Islet precursor cell (in vitro differentiated cells): ENCODE measurements at regions not wholly inside any gene's neighbourhood (a gene's known extent, or its start where the extent isn't known, plus 50 kb on each side); places are given as distances from the start of the nearest gene placed in this dataset.
"Not testable (repeated sequence)": the region's sequence is repeated elsewhere in the genome, so short reads cannot be mapped to it uniquely, and the experiment has no call there.

Source experiments
- DNase-seq: peaks from one replicate; pipeline ENCODE4 v3.0.0-alpha.2; 2018

DNA sequence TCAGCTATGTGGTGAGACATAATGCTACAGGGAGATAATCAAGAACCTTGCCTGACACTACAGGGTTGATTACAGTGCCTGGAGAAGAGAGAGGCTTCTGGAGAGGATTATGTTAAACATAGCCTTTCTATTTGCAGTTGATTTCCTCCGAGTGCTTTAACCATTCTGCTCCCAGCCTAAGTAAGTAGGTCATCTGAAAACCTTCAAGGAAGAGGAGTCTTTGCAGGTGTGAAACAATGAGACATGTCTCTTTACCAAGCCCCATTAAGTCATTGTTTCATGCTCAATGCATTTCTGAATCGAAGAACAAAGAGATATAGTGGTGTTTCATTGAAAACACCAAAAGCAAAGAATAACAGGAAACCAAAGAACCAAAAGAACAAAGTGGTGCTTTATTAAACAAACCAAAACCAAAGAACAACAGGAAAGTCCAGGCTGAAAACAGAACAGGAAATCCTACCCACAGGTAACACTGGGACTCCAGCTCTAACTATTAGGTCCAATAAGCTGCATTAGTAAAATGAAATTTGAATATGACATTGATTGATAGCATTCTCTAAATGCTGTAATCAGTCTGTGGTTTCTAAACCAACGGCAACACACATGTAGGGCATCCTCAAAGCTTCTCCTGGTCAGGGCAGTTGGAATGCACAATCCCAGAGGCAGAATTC is 113.3 kb upstream of the SPATA31D4 start:
- DNase-seq, result no peak

DNA sequence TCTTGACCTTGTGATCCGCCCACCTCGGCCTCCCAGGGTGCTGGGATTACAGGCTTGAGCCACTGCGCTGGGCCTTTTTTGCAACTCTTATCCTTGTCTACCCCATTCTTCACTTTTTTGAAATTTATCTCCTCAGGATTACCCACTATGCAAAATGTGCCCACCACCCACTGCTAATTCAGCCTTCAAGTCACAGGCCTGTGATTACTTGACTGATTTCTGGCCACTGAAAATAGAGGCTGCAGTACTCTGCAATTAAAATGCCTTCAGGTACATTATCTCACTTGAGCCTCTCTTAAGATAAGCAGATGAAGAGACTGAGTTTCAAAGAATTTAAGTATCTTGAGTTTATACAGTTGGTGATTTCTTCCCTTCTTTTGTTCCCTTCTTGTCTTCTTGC is 112.4 kb upstream of the SPATA31D4 start:
- no peak for DNase-seq

DNA sequence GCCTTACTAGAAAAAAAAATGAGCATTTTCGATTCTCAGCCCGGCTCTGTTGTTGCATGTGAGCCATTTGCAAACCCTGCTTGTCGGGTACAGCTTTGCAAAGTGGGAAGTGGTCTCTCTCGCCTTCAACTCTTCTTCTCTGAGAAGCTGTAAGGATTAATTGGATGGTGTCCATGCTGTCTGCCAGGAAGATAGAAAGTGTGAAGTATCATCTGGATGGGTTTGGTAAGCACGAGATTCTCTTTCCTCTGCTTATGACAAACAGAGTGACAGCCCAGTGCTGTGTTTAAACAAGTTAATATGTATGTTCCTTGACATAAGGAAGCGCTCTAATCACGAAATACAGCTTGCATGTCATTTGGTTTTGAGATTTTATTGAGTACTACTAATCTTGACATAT is 109.1 kb upstream of the SPATA31D4 start:
- no peak for DNase-seq

DNA sequence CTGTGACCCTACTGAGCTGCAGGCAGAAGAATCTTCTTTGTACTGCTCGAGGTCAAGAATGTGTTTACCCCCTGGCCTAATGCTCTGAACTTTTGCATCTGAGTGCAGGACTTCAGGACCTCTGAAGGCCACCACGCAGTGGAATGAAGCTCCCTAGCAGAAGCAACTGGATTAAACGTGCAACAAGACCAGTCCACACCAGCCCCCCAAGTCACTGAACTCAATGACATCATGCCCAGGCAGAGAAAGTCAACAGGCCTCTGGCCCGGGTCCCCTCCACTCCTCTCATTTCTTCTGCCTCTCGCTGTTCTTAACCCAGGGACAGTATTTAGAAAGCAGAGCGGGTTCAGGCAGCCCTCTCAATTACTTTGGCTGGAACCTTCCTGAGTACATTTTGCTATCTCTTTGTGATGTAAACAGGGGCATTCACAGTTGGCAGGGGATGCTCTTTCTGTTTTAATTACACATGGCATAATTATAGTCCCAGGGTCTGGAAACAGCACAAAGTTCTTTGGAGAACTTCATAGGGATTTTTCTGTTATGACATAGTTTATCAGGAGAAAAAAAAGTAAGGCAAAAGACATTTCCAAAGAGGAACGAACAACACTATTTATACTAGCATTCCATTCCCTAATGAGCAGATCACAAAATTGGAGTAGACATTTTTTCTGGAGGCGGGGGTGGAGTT is 108.2 kb upstream of the SPATA31D4 start:
- DNase-seq, result no peak

GRCh38 chr9:81822301-81822865 is 105.8 kb upstream of the SPATA31D4 start:
- DNase-seq, result no peak

DNA sequence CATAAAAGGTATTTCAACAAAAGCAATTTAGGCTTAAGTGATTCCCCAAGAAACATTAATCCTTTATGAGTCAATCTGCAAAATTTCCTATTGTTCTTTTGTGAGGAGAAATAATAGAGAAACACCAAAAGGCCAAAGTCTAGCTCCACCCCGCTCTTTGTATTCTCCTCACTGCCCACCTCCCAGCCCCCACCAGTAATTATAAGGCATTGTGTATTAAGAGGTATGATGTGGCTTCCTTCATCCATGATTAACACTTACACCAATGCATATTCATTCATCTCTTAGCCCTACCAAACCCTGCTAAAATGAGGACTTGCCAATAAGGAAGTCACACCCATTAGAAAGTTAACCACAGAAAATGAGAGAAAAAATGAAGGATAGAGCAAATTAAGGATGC is 105.3 kb upstream of the SPATA31D4 start:
- DNase-seq, result no peak

DNA sequence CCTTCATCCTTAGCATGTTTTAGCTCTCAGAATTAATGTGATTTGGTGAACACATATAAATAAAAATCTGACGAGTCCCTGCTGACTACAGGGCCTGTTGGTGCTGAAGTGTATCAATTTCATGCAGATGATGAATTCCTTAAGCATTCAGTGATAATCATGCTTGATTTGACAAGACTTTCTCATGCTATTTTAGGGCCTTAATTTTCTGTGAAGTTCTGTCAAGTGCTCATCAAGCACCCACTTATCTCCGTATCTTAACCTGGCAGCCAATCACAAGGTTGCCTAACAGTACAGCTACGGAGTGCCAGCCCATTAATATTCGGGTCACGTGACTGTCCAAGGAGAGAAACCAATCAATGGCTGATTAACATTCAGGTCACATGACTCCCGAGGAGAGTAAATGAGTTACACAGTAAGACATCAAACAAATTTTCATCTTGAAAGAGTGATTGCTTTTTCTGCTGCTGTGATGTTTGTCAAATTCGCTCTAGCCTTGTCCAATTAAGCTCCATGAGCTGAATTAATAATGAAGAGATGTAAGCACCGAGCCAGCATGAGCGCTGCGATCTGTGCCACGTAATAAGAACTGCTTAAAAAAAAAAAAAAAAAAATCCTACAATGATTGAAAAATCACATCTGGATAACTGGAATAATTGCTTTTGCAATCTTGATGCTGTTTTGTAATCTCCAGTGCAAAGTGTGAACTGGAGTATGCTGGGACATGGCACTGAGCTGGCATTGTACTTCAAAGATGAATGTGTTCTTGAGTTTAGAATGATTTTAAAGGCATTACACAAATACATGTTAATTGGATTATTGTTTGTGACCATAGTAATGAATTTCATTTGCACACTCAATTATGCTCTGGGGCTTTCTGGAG is 104.3 kb upstream of the SPATA31D4 start:
- no peak for DNase-seq

GRCh38 chr9:81824802-81825730 is 103.2 kb upstream of the SPATA31D4 start:
- DNase-seq, result no peak

DNA sequence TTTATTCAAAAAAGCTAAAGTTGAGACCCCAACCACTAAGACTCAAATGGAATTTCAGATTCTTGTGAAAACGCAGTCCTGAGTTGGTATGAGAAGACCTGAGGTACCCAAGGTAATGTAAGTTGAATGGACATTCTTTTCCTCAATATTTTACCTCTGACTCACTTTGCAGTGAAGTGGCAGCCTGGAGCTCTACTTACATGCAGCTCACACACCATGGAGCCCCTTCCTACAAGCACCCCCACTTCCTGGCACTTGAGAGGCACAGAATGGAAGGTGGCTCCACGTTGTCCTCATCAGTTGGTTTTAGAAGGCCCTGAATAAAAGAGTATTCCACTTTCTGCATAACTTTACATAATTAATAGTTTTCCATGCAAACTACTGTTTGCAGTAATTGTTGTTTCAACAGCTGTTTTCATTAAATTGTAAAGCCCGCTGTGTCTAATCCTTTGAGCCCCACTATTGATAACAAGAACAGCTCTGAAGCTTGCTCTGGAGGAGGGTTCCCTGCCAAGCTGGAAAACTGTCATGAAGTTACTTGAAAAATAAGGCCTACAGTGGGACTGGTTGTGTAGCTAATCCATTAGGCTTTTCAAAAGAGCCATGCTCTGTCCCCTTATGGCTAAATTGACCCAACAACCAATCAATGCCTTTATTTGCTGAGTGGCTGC is 102.2 kb upstream of the SPATA31D4 start:
- DNase-seq, result peak; percentile 71

DNA sequence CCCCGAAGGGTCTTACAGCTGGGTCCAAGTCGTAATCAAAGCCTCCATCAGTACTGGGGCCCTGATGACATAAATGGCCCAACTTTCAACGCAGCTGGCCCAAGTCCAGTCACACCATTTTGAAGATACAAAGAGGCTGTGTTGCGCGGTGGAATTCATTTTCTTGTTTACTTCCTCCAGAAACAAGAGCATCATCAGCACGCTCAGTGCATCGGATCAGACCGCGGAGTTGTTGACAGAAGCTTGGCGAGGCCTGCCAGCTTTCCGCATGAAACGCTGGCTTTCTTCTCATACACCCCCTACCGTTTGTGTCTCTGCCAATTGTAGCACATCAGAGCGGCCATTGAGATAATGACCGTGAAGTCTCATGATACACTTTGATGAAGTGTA is 101.7 kb upstream of the SPATA31D4 start:
- no peak for DNase-seq

DNA sequence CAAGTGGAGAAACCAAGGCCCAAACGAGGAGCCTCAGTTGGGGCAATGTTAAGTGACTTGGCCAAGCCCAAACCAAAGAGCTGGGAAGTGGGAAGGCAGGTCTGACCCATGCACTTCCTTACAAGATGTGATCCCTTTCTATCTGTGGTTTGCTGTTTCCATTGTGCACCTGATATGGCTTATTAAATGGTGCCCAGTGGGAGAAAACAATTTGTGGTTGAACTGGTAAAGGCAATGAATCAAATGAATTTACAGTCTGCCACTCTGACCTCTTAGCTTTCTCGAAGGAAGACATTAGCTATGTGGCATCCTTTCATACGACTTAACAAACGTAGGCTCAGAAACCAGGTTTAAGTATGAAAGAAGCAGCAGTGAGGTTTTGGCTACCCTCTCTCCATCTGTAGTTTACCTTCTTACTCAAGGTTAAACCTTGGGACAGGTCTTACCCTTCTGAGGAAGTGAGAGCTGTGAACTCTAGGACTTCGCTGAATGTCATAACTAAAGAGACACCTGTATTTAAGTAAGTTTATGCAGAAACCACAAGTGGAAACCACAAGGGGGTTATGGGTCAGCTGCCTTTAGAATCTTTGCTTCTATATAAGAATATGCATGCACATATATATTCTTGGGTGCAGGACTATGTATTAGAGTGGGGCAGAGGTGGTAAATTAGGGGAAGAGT is 100.5 kb upstream of the SPATA31D4 start:
- no peak for DNase-seq

GRCh38 chr9:81829195-81829882 is 98.9 kb upstream of the SPATA31D4 start:
- no peak for DNase-seq

GRCh38 chr9:81830431-81830830 is 97.8 kb upstream of the SPATA31D4 start:
- DNase-seq, result not testable (repeated sequence)

- DNase-seq, result no peak
These were observed 95.5 kb upstream of the SPATA31D4 start for GRCh38 chr9:81832571-81833285.

- DNase-seq, result no peak
These were observed 94.5 kb upstream of the SPATA31D4 start for GRCh38 chr9:81833563-81834345.

GRCh38 chr9:81841333-81841732 is 86.9 kb upstream of the SPATA31D4 start:
- DNase-seq, result no peak

DNA sequence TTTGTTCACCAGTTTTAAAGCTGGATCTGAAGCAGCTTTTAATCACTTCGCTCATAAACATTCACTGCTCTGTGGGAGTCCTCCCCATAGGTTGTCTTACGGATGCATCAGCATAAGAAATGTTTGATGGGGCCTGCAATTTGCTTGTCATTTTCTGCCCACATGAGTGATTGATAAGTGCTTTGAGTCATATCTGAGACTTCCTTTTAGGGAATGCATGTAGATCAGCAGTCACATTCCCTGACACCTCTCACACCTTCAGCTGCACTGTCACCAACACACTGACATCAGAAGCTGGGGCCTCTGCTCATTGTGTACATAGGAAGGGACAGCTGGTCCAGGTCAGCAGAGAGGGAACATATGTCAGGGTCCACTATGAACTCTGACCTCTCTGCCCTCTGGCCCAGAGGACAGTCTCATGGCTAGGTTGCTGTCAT is 84.1 kb upstream of the SPATA31D4 start:
- no peak for DNase-seq

GRCh38 chr9:81847181-81847915 is 80.9 kb upstream of the SPATA31D4 start:
- no peak for DNase-seq
